ENCODE measurements at regions not wholly inside any gene's neighbourhood (a gene's known extent, or its start where the extent isn't known, plus 50 kb on each side); places are given as distances from the start of the nearest gene placed in this dataset.

GRCh38 chr5:11981986-11982385 lies 77.7 kb upstream of the CTNND2 start:
- no peak for DNase-seq (ENCODE audit: low read depth in 3 of 3, low spot score in 2 of 3)

GRCh38 chr5:11977904-11978303 lies 73.7 kb upstream of the CTNND2 start:
- no peak for DNase-seq (ENCODE audit: low read depth in 3 of 3, low spot score in 2 of 3)

- DNase-seq (ENCODE audit: low read depth in 3 of 3, low spot score in 2 of 3), result no peak
These were observed 69.2 kb upstream of the CTNND2 start for GRCh38 chr5:11973469-11973868.

GRCh38 chr5:11963227-11963626 lies 59.0 kb upstream of the CTNND2 start:
- no peak for DNase-seq (ENCODE audit: low read depth in 3 of 3, low spot score in 2 of 3)

GRCh38 chr5:11962122-11962521 lies 57.9 kb upstream of the CTNND2 start:
- DNase-seq (ENCODE audit: low read depth in 3 of 3, low spot score in 2 of 3), result no peak

- DNase-seq (ENCODE audit: low read depth in 3 of 3, low spot score in 2 of 3), result no peak
These were observed 54.1 kb upstream of the CTNND2 start for GRCh38 chr5:11958321-11958720.

GRCh38 chr5:11955331-11955730 lies 51.1 kb upstream of the CTNND2 start:
- DNase-seq (ENCODE audit: low read depth in 3 of 3, low spot score in 2 of 3), result no peak

Measured in right renal cortex interstitium (tissue), 3 donors.